HEK293T (cell line): ENCODE measurements at regions not wholly inside any gene's neighbourhood (a gene's known extent, or its start where the extent isn't known, plus 50 kb on each side); places are given as distances from the start of the nearest gene placed in this dataset.
"Not testable (repeated sequence)": the region's sequence is repeated elsewhere in the genome, so short reads cannot be mapped to it uniquely, and the experiment has no call there.

Source experiments
- CTCF ChIA-PET: fragments of 350-600 bp; formaldehyde crosslinking; extraction: SDS; loops from one replicate; lab custom pipeline; 2021; ENCODE audit warnings: antibody characterized with exemption, inconsistent platforms; lab: Yijun Ruan, JAX
- POLR2A ChIA-PET: fragments of 350-600 bp; formaldehyde crosslinking; extraction: SDS; loops from one replicate; lab custom pipeline; 2020; ENCODE audit warnings: antibody characterized with exemption, inconsistent platforms; lab: Yijun Ruan, JAX
- DNase-seq: peaks from one replicate; pipeline ENCODE4 v3.0.0; 2012; ENCODE audit warnings: mixed read lengths; ENCODE audit errors: extremely low spot score
- ARNT ChIP-seq: fragments of 450-650 bp; IDR thresholded peaks from 2 replicates; pipeline ENCODE4 v1.6.1; 2017; ENCODE audit warnings: mild to moderate bottlenecking
- BHLHE40 ChIP-seq: fragments of 450-650 bp; IDR thresholded peaks from 2 replicates; pipeline ENCODE4 v1.6.1; 2016; ENCODE audit warnings: mild to moderate bottlenecking, moderate library complexity, borderline replicate concordance
- CTBP1 ChIP-seq: fragments of 450-650 bp; IDR thresholded peaks from 2 replicates; pipeline ENCODE4 v1.6.1; 2016; ENCODE audit warnings: borderline replicate concordance
- ELF4 ChIP-seq: fragments of 450-650 bp; IDR thresholded peaks from 2 replicates; pipeline ENCODE4 v1.6.1; 2017; ENCODE audit warnings: antibody characterized with exemption
- FOXA1 ChIP-seq: fragments of 450-650 bp; IDR thresholded peaks from 2 replicates; pipeline ENCODE4 v1.6.1; 2016; ENCODE audit warnings: mild to moderate bottlenecking
- FOXK2 ChIP-seq: fragments of 450-650 bp; IDR thresholded peaks from 2 replicates; pipeline ENCODE4 v1.6.1; 2016; ENCODE audit warnings: mild to moderate bottlenecking
- FOXM1 ChIP-seq: fragments of 450-650 bp; IDR thresholded peaks from 2 replicates; pipeline ENCODE4 v1.6.1; 2017; ENCODE audit warnings: mild to moderate bottlenecking, borderline replicate concordance
- HDGF ChIP-seq: fragments of 450-650 bp; IDR thresholded peaks from 2 replicates; pipeline ENCODE4 v1.6.1; 2017; ENCODE audit warnings: antibody characterized with exemption, borderline replicate concordance
- L3MBTL2 ChIP-seq: fragments of 450-650 bp; conservative IDR thresholded peaks from 2 replicates; pipeline ENCODE4 v1.6.1; 2016; ENCODE audit warnings: mild to moderate bottlenecking
- LEF1 ChIP-seq: fragments of 450-650 bp; IDR thresholded peaks from 2 replicates; pipeline ENCODE4 v1.6.1; 2017; ENCODE audit warnings: mild to moderate bottlenecking, borderline replicate concordance
- NFRKB ChIP-seq: fragments of 450-650 bp; IDR thresholded peaks from 2 replicates; pipeline ENCODE4 v1.6.1; 2016; ENCODE audit warnings: mild to moderate bottlenecking, moderate library complexity
- PKNOX1 ChIP-seq: fragments of 450-650 bp; IDR thresholded peaks from 2 replicates; pipeline ENCODE4 v1.6.1; 2016
- SP1 ChIP-seq: fragments of 450-650 bp; IDR thresholded peaks from 2 replicates; pipeline ENCODE4 v1.6.1; 2017
- SUZ12 ChIP-seq: fragments of 450-650 bp; IDR thresholded peaks from 2 replicates; pipeline ENCODE4 v1.6.1; 2016; ENCODE audit warnings: mild to moderate bottlenecking
- TARDBP ChIP-seq: fragments of 450-650 bp; IDR thresholded peaks from 2 replicates; pipeline ENCODE4 v1.6.1; 2016
- ZNF384 ChIP-seq: fragments of 450-650 bp; IDR thresholded peaks from 2 replicates; pipeline ENCODE4 v1.6.1; 2016

- DNase-seq = no peak
- CTCF ChIA-PET = no interaction called here
- TF ChIP-seq SUZ12 (no peak), NFRKB (no peak)
- POLR2A ChIA-PET = no interaction called here
Observed at GRCh38 chr2:180705122-180705521, 275.3 kb upstream of the UBE2E3 start.

- ChIA-PET CTCF (no interaction called here), POLR2A (no interaction called here)
- DNase-seq = no peak
- TF ChIP-seq FOXA1 (no peak), FOXM1 (no peak), L3MBTL2 (no peak)
Observed at GRCh38 chr2:180699657-180700361, 280.6 kb upstream of the UBE2E3 start.

GRCh38 chr2:180698668-180699067, 281.7 kb upstream of the UBE2E3 start:
- ChIA-PET POLR2A (no interaction called here), CTCF (no interaction called here)
- TF ChIP-seq CTBP1 (no peak), LEF1 (no peak), FOXM1 (no peak), FOXK2 (no peak), PKNOX1 (no peak), BHLHE40 (no peak), HDGF (no peak), ARNT (no peak)
- no peak for DNase-seq

GRCh38 chr2:180695586-180696401, 284.6 kb upstream of the UBE2E3 start:
- TF ChIP-seq PKNOX1 = peak; percentile 66
- no peak for TF ChIP-seq ZNF384
- no peak for DNase-seq
- CTCF ChIA-PET = no interaction called here
- POLR2A ChIA-PET = no interaction called here

DNA sequence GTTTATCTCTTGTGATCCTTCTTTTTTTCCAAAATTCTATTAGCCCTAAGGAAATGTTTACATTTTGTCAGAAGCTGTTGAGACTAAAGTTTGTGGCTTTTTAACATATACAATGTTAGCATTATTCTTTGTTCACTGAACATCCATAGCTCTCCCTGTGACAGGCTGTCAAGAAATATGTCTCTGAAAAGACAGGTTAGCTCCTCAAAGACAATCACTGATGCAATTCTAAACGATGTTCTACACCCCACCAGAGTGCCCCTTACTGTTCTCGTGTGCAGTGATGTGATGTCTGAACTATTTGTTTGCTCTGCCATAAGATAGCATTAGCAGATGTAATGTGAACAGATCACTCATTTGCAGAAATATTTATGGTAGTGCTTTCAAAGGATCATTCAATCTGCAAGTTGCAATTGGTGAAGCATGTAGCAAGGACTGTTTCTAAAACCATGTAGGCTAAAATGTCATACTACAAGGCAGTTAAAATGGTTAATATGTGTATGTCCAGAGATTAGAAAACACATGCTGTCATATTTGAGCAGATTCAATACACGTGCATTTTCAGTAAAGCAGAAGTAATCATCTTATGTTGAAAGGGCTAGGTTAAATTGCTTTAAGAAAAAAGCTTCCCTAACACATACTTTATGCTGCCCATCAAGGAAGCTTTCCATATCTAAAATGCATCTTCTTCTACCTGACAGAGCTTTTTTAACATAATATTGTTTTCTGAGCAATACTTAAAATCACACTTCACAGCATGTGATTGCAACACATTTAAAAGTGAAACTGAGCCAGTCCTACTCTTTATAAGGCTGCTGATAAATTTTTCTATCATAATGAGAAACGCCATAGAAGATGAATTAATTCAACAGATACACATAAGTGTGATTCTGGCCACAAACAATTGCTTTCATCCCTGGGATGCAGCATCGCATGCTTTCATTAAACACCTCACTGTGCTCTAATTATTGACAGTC, 285.7 kb upstream of the UBE2E3 start:
- POLR2A ChIA-PET = no interaction called here
- TF ChIP-seq ARNT = no peak
- 0 out of 2 replicates have a peak, but pooled peaks have one; percentile 5 for TF ChIP-seq PKNOX1
- no peak for DNase-seq
- CTCF ChIA-PET = no interaction called here

DNA sequence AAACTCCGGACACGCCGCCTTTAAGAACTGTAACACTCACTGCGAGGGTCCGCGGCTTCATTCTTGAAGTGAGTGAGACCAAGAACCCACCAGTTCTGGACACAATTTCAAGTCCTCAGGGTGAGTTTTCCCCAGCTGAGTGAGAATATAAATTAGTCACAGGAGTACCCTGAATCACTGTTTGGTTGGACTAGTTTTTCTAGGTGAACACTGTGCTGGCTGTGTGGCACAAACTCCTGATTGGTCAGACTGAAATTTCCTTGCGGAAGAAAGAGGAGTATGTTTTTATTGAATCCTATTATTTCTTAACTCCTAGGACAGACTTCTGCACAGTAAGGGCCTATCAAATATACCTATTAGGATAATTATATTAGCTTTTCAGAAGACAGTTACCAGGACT, 288.1 kb upstream of the UBE2E3 start:
- DNase-seq = no peak
- ChIA-PET POLR2A (no interaction called here), CTCF (no interaction called here)
- TF ChIP-seq CTBP1 = no peak
- no peak for TF ChIP-seq PKNOX1
- TF ChIP-seq ARNT = no peak
- no peak for TF ChIP-seq TARDBP
- no peak for TF ChIP-seq NFRKB
- no peak for TF ChIP-seq SUZ12
- no peak for TF ChIP-seq HDGF
- no peak for TF ChIP-seq FOXK2
- TF ChIP-seq L3MBTL2 = no peak
- TF ChIP-seq FOXA1 = no peak
- no peak for TF ChIP-seq ZNF384
- TF ChIP-seq FOXM1 = no peak
- TF ChIP-seq BHLHE40 = no peak
- no peak for TF ChIP-seq LEF1
- TF ChIP-seq SP1 = no peak
- TF ChIP-seq ELF4 = no peak

GRCh38 chr2:180691855-180692223, 288.6 kb upstream of the UBE2E3 start:
- POLR2A ChIA-PET, DNase-seq, CTCF ChIA-PET: not testable (repeated sequence)

DNA sequence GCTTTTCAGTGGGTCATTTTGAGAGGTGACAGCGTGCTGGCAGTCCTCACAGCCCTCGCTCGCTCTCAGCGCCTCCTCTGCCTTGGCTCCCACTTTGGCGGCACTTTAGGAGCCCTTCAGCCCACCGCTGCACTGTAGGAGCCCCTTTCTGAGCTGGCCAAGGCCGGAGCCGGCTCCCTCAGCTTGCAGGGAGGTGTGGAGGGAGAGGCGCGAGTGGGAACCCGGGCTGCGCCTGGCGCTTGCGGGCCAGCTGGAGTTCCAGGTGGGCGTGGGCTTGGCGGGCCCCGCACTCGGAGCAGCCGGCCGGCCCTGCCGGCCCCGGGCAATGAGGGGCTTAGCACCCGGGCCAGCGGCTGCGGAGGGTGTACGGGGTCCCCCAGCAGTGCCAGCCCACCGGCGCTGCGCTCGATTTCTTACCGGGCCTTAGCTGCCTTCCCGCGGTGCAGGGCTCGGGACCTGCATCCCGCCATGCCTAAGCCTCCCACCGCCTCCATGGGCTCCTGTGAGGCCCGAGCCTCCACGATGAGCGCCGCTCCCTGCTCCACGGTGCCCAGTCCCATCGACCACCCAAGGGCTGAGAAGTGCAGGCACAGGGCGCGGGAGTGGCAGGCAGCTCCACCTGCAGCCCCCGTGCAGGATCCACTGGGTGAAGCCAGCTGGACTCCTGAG, 289.1 kb upstream of the UBE2E3 start:
- POLR2A ChIA-PET, DNase-seq, CTCF ChIA-PET: not testable (repeated sequence)
